ENCODE measurements at regions not wholly inside any gene's neighbourhood (a gene's known extent, or its start where the extent isn't known, plus 50 kb on each side); places are given as distances from the start of the nearest gene placed in this dataset.
"Not testable (repeated sequence)": the region's sequence is repeated elsewhere in the genome, so short reads cannot be mapped to it uniquely, and the experiment has no call there.

DNA sequence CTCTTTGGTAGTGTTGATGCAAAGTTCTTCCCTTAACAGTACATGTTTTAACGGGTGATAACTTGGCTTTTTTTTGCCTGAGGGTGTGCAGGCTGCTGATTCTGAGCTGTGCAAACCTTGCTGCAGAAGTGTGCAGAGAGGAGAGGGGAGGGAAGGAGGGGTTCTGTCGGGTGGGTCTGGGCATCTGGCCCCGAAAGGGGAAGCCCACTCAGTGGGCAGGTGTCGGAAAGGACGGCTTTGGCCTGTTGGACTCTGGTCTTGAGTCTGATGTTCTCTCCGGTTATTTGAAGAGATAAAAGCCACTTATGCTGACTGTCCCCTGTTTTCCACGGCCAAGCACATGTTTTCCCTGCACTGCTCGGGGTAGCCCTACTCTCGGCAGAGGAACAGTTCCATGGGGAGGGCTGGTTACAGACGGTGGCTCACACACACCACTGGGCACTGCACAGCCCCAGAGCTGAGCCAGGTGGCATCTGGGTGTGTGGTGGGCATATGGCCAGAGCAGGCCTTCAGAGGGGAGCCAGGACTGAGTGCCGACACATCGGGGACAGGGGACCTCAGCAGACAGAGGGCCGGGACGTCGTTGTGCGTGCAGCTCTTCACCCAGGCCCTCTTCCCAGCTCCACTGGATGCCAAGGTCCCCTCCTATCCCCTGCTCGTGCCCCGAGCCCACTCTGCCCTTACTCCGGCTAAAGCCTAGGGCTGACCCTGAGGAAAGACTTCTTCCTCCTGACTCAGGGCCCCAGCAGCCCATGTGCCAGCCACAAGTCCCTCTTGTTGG lies 93.2 kb downstream of the TEX29 start:
- DNase-seq (ENCODE audit: low spot score) = no peak

DNA sequence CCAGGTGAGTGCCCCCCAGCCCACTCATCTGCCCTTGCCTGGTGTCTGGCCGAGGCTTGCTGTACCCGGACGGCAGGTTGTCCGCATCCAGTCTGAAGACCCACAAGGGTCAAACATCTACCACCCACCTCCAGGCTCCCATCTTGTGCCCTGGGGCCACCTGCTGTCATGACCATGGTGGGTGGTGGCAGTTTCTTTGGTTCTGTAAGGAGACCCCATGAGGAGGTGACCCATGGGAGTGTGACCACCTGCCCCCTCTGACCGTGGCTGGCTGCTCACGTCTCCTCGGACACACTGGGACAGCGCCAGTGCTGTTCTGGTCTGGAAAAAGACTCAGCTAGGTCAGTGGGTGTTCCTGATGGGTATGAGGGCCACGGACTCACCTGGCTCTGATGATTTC lies 93.9 kb downstream of the TEX29 start:
- DNase-seq (ENCODE audit: low spot score) = no peak

DNA sequence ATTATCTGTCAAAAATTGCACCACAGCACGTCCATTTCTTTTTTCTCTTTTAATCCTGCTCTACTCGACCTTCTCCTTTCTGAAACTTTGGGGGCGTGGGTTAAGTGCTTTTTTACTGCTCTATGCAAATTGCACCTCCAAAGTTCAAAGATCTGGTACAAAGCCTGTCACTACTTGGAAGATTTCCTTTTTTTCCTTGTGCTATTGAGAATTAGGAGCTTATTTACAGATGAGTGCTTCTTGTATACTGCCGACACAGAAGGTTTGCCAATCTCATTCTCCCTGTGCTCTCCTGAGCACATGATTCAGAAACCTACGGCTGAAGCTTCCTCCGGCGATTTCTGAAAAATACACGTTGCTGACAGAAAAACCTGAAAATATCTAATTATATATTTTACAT lies 94.8 kb downstream of the TEX29 start:
- no peak for DNase-seq (ENCODE audit: low spot score)

DNA sequence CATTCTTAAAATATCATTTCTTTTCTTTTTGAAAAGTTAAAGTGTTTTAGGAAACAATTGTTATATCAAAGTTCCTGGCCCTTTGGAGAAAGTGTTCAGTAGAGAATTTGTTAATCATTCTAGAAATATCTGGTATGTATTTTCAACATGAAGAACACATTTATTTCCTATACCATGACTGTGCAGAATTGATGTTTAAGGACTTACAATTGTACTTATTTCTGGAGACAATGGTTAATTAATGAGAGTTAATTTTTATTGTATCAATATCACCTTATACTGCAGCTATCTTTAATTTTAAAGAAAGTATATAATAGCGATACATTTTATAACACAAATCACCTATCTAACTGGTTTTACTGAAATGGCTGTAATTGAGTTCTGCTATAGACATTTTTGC lies 95.3 kb downstream of the TEX29 start:
- no peak for DNase-seq (ENCODE audit: low spot score)

DNA sequence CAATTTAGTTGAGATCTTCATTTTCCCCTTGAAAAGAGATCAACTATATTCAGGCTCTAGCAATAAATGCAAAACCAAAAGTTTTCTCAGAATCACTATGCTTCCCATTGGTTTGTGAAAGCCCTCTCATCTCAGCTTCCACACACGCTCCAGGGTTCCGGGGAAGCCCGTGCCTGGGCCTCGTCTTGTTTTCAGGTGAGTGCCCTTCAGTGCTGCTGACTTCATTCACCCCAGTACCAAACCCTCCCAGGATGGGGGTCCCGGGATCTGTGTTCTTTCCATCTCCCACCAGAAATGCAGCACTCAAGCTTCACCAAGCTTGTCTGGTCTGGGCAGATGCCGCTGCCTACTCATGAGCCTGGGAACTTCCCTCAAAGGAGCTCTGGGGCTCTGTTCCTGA lies 97.7 kb downstream of the TEX29 start:
- no peak for DNase-seq (ENCODE audit: low spot score)

DNA sequence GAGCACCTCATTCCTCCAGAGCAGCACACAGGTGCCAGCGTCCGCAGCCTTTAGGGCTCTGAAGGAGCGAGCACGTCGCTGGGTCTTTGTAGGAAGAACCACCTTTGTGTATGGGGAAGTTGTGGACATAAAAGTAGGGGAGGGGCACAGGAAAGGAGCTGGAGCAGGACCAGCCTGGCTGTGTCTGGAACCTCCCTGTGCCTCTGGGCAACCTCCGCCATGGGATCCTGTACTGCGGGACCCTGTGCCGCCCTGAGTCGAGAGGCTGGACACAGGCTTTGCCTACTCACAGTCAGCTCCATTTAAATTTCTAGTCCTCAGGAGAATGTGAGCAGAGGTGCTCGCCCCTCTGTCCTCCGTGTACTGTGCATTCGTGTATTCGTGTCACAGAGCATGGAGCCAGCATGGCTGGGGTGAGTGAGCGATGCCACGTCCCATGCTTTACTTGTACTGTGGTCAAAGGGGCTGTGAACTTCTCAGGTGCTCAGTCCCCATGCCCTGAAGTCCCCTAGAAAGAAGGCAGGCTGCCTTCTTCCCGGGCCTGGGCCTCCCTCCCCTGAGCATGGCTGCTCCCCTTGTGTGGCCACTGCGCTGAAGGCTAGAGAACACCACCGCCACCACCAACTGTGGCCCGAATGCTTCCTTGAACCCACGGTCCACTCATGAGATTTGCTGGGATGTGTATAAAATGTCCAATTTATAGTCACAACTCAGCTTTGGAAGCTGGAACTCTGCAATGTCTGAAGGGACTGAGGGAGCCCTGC lies 99.9 kb downstream of the TEX29 start:
- no peak for DNase-seq (ENCODE audit: low spot score)

DNA sequence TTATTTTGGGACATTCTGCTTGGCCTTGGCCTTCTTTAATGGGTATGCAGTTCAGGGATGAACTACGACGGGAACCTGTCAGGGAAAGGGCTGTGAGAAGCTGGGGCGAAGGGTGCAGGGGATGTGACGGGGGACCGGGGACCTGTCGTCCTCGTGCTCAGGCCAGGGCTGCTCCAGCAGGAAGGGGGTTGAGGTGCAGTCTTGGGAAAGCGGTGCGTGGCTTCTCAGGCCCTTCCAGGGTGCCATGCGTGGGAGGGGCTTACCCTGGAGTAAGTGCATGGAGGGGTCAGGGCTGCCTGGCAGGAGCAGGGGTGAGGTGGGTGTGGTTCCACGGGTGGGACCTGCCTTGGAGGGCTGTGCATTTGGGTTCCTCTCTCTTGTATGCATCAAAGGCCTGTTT lies 100.8 kb downstream of the TEX29 start:
- DNase-seq (ENCODE audit: low spot score) = no peak

DNA sequence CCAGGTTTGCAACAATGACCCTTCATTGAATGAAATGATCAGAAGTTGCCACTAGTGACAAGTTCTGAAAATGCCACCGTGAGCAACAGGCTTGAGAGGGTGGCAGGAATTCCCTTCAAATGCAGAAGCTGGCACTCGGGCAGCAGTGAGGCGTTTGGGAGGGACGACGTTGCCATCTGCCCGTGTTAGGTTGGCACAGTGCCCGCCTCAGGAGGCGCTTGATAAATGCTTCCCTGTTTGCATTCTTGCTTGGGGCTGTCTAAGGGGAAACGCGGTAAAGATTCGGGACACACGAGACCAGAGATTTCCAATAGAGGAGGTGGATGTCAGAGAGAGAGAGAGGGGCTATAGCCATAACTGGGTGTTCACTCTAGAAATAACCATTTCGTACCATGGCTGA lies 101.9 kb downstream of the TEX29 start:
- DNase-seq (ENCODE audit: low spot score) = no peak

DNA sequence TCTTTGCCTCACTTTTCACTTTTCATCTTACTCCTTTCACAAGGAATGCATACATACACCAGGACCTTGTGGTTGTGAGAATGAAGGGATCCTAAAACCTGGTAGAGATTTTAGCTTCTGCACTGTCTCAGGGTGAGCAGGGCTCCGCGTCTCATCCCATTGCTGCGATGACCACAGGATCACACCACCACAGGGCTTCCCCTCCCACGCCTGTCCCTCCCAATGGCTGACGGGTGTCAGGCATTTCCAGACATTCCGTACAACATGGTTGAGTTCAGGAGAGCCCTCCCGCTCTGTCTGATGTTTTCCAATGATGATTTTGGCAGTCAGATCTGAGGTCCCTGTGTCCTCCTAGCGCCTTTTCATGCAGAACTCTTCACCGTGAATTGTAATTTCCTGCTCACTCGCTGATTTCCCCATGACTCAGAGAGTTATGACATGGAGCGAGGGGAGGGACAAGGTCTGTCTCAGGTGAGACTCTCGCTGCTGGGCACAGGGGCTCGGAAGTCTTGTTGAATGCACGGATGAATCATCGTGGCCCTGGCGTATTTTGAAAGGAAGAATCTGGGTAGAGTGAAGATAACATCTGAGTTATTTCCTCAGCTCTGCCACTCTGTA lies 102.8 kb downstream of the TEX29 start:
- DNase-seq (ENCODE audit: low spot score) = no peak

DNA sequence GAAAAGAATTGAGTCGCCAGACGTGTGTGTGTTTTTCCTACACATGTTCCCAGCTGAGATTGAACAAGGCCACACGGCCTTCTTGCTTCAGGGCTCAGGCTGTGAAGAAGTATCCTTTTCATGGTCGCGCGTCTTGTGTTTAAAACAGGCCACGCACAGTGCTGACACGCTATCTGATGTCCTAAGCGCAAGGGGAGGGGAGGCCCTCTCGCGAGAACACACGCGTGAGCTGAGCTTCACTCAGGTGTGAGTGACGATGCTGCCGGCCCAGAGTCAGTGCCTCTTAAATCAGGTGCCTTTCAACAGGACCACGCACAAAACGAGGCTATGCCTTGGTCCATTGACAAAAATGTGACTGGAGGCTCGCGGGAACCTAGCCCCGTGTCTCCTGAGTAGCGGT lies 103.7 kb downstream of the TEX29 start:
- no peak for DNase-seq (ENCODE audit: low spot score)

DNA sequence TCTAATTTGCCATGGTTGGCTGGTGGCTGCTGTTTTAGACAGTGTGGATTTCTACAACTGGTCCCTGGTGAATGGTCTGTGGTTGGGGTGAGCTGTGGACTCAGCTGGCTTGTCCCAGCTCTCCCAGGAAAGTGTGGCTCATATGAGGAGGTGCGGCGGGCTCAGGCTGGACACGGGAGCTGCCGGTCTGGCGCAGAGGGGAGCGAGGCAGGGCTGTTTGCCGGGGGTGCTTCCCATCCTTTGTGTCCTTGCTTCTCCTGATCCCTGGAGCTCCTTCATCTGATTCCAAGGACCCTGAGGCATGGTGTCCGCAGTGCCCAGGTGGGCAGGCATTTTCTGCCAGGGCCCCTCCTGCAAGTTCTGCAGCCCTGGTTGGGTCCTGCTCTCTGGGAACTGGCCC lies 104.9 kb downstream of the TEX29 start:
- no peak for DNase-seq (ENCODE audit: low spot score)

DNA sequence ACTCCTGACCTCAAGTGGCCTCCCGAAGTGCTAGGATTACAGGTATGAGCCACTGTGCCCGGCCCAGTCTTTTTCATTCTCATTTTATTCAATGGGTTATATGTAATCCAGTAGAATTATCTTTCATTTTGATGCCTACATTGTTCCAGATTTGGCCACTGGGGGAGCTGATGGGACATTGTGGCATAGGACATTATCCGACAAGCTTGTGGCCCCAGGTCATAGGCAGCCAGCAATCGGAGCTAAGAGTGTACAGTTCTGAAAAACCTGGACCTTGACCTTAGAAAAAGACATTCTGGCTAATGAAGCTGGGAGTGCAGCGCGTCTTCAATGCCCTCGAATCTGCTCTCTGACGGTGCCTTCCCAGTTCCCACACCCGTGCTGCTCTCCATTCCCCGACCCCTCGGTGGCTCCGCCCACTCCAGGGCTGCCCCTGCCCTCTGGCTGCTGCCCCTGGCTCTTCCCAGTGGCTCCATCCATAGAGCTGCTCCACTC lies 108.7 kb downstream of the TEX29 start:
- peak; percentile 60 for DNase-seq (ENCODE audit: low spot score)

DNA sequence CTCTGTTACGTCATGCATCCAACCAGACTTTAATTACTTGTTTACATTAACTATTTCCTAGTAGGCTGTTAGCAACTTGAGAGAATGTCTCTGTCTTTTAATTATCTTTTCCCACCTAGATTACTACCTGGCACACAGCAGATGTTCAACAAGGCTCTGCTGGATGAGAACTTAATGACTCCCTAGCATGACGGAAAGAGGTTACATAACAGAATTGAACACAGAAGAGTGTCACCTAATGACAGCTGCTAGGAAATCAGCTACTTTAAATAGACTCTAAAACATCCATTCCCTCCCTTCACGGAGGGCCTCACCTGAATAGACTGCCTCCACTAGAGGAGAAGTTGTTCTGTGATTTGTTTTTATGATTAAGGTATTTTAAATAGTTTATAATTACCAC lies 110.8 kb downstream of the TEX29 start:
- no peak for DNase-seq (ENCODE audit: low spot score)

DNA sequence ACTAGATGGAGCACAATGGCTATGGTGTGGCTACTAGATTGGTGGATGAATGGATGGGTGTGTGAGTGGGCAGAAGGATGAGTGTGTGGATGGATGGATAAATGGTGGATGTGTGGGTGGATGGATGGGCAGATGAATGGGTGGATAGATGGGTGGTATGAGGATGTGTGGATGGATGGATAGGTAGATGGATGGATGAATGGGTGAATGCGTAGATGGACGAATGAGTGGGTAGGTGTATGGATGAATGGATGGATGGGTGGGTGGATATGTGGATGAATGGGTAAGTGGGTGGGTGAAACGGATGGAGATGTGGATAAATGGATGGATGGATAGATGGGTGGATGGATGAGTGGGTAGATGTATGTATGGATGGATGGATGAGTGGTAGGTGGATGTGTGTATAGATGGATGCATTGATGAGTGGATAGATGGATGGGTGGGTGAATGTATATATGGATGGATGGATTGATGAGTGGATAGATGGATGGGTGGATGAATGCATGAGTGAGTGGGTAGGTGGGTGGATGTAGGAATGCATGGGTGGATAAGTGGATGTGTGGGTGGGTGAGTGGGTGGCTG lies 114.2 kb downstream of the TEX29 start:
- DNase-seq (ENCODE audit: low spot score) = no peak

DNA sequence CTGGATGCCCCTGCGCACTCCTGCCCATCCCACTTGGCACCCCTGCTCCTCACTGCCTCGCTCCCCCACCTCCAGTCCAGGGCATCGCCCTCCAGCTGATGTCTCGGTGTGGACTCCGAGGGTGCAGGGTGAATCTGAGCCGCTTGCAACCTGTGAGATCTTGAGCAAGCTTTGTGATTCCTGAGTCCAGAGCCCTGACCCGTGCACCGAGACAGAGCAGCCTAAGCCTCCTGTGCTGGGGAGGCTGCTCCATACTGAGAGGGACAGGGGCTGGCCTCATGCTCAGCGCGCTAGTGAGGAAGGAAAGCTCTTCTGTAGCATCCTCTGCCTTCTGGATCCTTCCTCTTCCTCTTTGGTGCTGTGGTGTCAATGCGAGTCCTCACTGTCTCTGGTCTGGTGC lies 116.0 kb downstream of the TEX29 start:
- no peak for DNase-seq (ENCODE audit: low spot score)

DNA sequence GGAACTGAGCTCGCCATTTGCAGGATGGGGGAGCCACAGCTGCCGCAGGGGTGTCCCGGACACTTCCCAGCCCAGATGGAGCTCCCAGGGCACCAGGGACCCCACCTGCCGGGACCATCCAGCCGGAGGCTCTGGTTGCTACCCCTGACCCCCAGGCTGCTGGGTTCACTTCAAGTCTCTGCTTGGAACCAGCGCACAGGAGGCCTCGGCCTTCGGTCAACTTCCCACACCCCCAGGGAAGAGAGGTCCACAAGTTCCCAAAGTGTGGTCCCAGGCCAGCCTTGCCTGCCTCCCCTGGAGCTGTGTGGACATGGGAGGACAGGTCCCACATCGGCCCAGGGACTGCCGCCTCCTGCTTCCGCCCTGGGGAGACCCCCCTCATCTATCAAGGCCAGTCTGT lies 117.0 kb downstream of the TEX29 start:
- DNase-seq (ENCODE audit: low spot score) = no peak

DNA sequence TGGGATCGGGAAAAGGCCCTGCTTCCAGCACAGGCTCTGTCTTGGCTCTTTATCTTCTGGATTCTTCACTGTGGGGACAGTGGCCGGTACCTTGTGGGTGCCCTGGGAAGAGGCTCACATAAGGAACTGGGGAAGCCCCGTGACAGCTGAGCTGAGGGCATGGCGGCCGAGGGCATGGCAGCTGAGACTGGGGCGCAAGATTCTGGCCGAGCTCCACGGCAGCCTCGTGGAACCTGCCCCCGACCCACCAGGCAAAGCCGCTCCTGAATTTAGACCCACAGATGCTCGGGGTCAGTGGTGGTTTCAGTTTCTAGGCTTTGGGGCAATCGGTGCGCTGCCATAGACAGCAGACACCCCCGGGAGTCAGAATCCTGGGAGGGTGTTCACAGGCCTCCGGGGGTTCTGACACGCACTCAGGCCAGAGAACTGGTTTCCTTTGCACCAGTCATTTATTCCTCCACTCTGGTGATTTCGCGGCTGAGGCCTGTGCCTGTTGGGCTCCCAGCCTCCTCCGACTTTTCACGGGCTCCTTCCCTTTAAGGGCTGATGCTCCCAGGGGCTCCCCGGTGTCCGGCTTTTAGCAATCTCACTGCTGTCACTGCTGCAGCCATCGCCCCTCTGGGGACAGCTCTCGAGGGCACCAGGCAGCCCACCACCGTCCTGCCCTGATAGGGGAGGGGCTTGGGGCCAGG lies 117.6 kb downstream of the TEX29 start:
- no peak for DNase-seq (ENCODE audit: low spot score)

DNA sequence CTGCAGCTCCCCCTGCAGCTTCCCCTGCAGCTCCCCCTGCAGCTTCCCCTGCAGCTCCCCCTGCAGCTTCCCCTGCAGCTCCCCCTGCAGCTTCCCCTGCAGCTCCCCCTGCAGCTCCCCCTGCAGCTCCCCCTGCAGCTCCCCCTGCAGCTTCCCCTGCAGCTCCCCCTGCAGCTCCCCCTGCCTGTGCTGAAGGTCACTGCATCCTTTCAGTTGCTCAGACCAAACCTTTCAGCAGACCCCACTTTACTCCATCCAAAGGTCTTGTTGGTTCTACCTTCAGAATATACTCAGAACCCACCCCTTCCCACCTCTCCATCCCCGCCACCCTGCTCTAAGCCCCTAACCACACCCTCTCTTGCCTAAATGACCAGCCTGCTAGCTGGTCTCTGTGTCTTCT lies 120.0 kb downstream of the TEX29 start:
- DNase-seq (ENCODE audit: low spot score) = not testable (repeated sequence)

DNA sequence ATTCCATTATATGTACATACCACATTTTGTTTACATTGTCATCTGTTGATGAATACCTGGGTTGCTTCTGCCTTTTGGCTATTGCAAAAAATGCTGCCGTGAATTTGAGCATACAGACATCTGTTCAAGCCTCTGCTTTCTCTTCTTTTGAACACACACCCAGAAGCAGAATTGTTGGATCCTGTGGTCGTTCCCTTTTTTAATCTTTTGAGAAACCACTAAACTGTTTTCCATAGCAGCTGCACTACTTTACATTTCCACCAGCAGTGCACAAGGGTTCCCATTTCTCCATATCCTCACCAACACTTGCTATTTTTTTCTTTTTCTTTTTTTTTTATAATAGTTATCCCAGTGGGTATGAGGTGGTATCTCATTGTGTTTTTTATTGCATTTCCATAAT lies 123.5 kb downstream of the TEX29 start:
- DNase-seq (ENCODE audit: low spot score) = no peak

DNA sequence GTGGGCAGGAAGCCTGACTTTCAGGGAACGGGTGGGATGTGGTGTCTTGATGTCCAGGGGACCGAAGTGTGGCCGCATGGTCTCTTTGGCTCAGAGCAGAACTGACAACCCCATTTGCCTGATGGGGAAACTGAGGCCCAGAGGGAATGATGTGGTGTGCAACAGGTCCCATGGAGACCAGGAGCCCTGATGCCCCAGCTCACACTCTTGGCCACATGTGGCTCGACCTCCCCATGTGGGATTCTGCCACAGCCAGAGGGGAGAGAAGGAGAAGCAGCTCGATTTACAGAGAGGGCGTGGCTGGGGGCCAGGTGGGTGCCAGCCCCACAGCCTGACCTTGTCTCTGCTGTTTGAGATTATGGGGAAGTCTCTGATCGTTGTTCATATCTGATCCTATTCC lies 128.1 kb downstream of the TEX29 start:
- no peak for DNase-seq (ENCODE audit: low spot score)

DNA sequence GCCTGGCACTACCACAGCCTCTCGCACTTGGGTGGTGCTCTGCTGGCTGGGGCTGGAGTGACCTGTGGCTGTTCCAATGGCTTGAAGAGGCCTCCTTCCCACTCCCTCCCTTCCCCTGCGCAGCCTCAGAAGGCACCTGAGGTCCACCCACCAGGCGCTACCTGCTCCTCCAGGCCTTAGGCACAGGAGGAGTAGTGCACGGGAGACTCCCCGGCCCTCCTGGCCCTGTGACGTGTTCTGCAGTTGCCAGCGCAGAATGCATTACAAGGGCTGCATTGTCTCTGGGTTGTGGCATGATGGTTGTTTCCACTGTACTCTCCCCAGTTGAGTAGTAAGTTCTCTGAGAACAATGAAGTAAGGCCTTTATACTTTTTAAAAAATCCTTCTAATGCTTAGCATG lies 128.6 kb downstream of the TEX29 start:
- peak; percentile 86 for DNase-seq (ENCODE audit: low spot score)

DNA sequence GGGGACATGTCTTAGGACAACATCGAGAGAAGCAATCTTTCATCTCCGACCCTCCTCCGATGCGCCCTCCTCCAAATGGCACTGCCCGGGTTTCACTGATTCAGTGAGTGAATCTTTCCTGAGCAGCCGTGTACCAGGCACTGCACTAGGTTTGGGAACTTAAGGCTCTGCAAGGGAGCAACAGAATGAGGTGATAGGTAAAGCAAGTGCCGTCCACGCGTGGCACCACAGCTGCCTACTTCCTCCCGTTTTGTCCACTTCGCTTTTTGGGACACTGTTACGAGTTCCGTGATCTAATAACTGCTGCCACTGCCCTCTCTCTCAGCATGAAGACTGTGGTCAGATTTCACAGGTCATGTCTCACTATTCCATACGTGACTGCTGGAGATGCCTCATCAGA lies 131.0 kb downstream of the TEX29 start:
- no peak for DNase-seq (ENCODE audit: low spot score)
